HG02798 (cell line): ENCODE measurements at regions not wholly inside any gene's neighbourhood (a gene's known extent, or its start where the extent isn't known, plus 50 kb on each side); places are given as distances from the start of the nearest gene placed in this dataset.
"Not testable (repeated sequence)": the region's sequence is repeated elsewhere in the genome, so short reads cannot be mapped to it uniquely, and the experiment has no call there.

Experiments
- ATAC-seq: cut with Tn5 transposase; IDR thresholded peaks from one replicate; pipeline ENCODE4 v1.9.1; 2021; ENCODE audit warnings: mild to moderate bottlenecking; ENCODE audit not compliant: unreplicated experiment, poor library complexity

GRCh38 chr6:16950825-16951495 is 150.9 kb upstream of the STMND1 start:
- no peak for ATAC-seq

- no peak for ATAC-seq
Observed at GRCh38 chr6:16950302-16950701, 151.5 kb upstream of the STMND1 start.

- ATAC-seq = no peak
Observed at GRCh38 chr6:16949716-16950115, 152.1 kb upstream of the STMND1 start.

- no peak for ATAC-seq
Observed at GRCh38 chr6:16948396-16948795, 153.5 kb upstream of the STMND1 start.

- no peak for ATAC-seq
Observed at GRCh38 chr6:16947375-16948015, 154.4 kb upstream of the STMND1 start.

GRCh38 chr6:16944596-16944995 is 157.3 kb upstream of the STMND1 start:
- no peak for ATAC-seq

- no peak for ATAC-seq
Observed at GRCh38 chr6:16939839-16940238, 162.0 kb upstream of the STMND1 start.

GRCh38 chr6:16939351-16939750 is 162.5 kb upstream of the STMND1 start:
- ATAC-seq = no peak

GRCh38 chr6:16936893-16937292 is 165.0 kb upstream of the STMND1 start:
- no peak for ATAC-seq

GRCh38 chr6:16933961-16934360 is 167.9 kb upstream of the STMND1 start:
- no peak for ATAC-seq

- ATAC-seq = no peak
Observed at GRCh38 chr6:16933532-16933931, 168.3 kb upstream of the STMND1 start.

GRCh38 chr6:16932920-16933319 is 168.9 kb upstream of the STMND1 start:
- ATAC-seq = no peak

- ATAC-seq = not testable (repeated sequence)
Observed at GRCh38 chr6:16931079-16931478, 169.8 kb upstream of the ATXN1 start.

GRCh38 chr6:16930432-16930831 is 169.2 kb upstream of the ATXN1 start:
- ATAC-seq = no peak

GRCh38 chr6:16929809-16930208 is 168.5 kb upstream of the ATXN1 start:
- no peak for ATAC-seq

GRCh38 chr6:16928387-16928786 is 167.1 kb upstream of the ATXN1 start:
- no peak for ATAC-seq

GRCh38 chr6:16927205-16927604 is 165.9 kb upstream of the ATXN1 start:
- ATAC-seq = no peak

GRCh38 chr6:16925461-16925860 is 164.2 kb upstream of the ATXN1 start:
- ATAC-seq = no peak

GRCh38 chr6:16922282-16922681 is 161.0 kb upstream of the ATXN1 start:
- no peak for ATAC-seq

GRCh38 chr6:16921399-16922110 is 160.3 kb upstream of the ATXN1 start:
- no peak for ATAC-seq

GRCh38 chr6:16918586-16918985 is 157.3 kb upstream of the ATXN1 start:
- ATAC-seq = no peak

- no peak for ATAC-seq
Observed at GRCh38 chr6:16914184-16914583, 152.9 kb upstream of the ATXN1 start.
